Right kidney (tissue), 1 donor: ENCODE measurements at regions not wholly inside any gene's neighbourhood (a gene's known extent, or its start where the extent isn't known, plus 50 kb on each side); places are given as distances from the start of the nearest gene placed in this dataset.

ENCODE experiments used
- DNase-seq: peaks from one replicate; pipeline ENCODE4 v3.0.0-alpha.2; 2016

- no peak for DNase-seq
Measured at GRCh38 chr18:43886341-43886740, 609.1 kb upstream of the SYT4 start.

GRCh38 chr18:43887491-43887890 lies 610.2 kb upstream of the SYT4 start:
- DNase-seq, result no peak

- DNase-seq, result no peak
Measured at GRCh38 chr18:43888598-43888997, 611.3 kb upstream of the SYT4 start.

- peak; percentile 6 for DNase-seq
Measured at GRCh38 chr18:43893001-43893637, 615.8 kb upstream of the SYT4 start.

- no peak for DNase-seq
Measured at GRCh38 chr18:43904209-43904837, 627.0 kb upstream of the SYT4 start.

- no peak for DNase-seq
Measured at GRCh38 chr18:43914018-43914417, 636.7 kb upstream of the SYT4 start.

GRCh38 chr18:43916984-43917383 lies 639.7 kb upstream of the SYT4 start:
- no peak for DNase-seq

- no peak for DNase-seq
Measured at GRCh38 chr18:43917520-43917919, 640.2 kb upstream of the SYT4 start.

GRCh38 chr18:43919551-43919950 lies 642.3 kb upstream of the SYT4 start:
- no peak for DNase-seq

- DNase-seq, result no peak
Measured at GRCh38 chr18:43931439-43931838, 654.1 kb upstream of the SYT4 start.

- DNase-seq, result no peak
Measured at GRCh38 chr18:43932140-43932539, 654.9 kb upstream of the SYT4 start.

- DNase-seq, result no peak
Measured at GRCh38 chr18:43933177-43933576, 655.9 kb upstream of the SYT4 start.

- no peak for DNase-seq
Measured at GRCh38 chr18:43934322-43934721, 657.0 kb upstream of the SYT4 start.

GRCh38 chr18:43934781-43935471 lies 657.6 kb upstream of the SYT4 start:
- DNase-seq, result no peak

GRCh38 chr18:43936176-43936575 lies 658.9 kb upstream of the SYT4 start:
- DNase-seq, result no peak

GRCh38 chr18:43949291-43949690 lies 672.0 kb upstream of the SYT4 start:
- no peak for DNase-seq

- no peak for DNase-seq
Measured at GRCh38 chr18:43950062-43950461, 672.8 kb upstream of the SYT4 start.

- no peak for DNase-seq
Measured at GRCh38 chr18:43952398-43952797, 675.1 kb upstream of the SYT4 start.

GRCh38 chr18:43961722-43962121 lies 684.4 kb upstream of the SYT4 start:
- DNase-seq, result no peak

GRCh38 chr18:43964666-43965065 lies 687.4 kb upstream of the SYT4 start:
- DNase-seq, result no peak

- no peak for DNase-seq
Measured at GRCh38 chr18:43965691-43966090, 688.4 kb upstream of the SYT4 start.

- no peak for DNase-seq
Measured at GRCh38 chr18:43970656-43971055, 693.4 kb upstream of the SYT4 start.

- no peak for DNase-seq
Measured at GRCh38 chr18:43978174-43978573, 700.9 kb upstream of the SYT4 start.

GRCh38 chr18:43982582-43982981 lies 698.1 kb upstream of the SETBP1 start:
- no peak for DNase-seq
